HepG2 (cell line): ENCODE measurements at regions not wholly inside any gene's neighbourhood (a gene's known extent, or its start where the extent isn't known, plus 50 kb on each side); places are given as distances from the start of the nearest gene placed in this dataset.

Source experiments
- ATAC-seq: fragments of 200-7000 bp; cut with Tn5 transposase; 3 replicates; pipeline ENCODE4 v1.9.1; 2020; ENCODE audit warnings: mild to moderate bottlenecking, moderate library complexity
- BruUV-seq: library from RNA; stranded (reverse); fragments of 400-500 nt; replicated peaks from 2 replicates; lab custom pipeline; 2021; lab: Mats Ljungman, UMichigan
- CTCF ChIA-PET: fragments of 300-600 bp; formaldehyde crosslinking; extraction: SDS; loops from one replicate; lab custom pipeline; 2021; ENCODE audit warnings: low total read pairs, inconsistent platforms, low intra/inter-chr PET ratio; lab: Yijun Ruan, JAX
- POLR2A ChIA-PET: fragments of 350-600 bp; sonication (Branson Sonifier 250); formaldehyde crosslinking; loops from one replicate; lab custom pipeline; 2020; ENCODE audit warnings: antibody characterized with exemption, inconsistent platforms; lab: Yijun Ruan, JAX
- DNase-seq: peaks from one replicate; pipeline ENCODE4 v3.0.0-alpha.2; 2015; ENCODE audit warnings: low spot score
- FAIRE-seq: peaks from 3 replicates; lab custom pipeline; 2011; peaks lifted over from hg19 to GRCh38; lab: Jason Lieb, UNC
- H2AFZ ChIP-seq: one replicate; pipeline ENCODE4 v1.6.1; 2011; ENCODE audit warnings: low read length, inconsistent platforms
- H3K27ac ChIP-seq: fragments of 300-600 bp; 3 replicates; pipeline ENCODE4 v1.8.0; 2011; ENCODE audit warnings: mixed run types, mild to moderate bottlenecking, mixed read lengths, low read length, inconsistent platforms; ENCODE audit not compliant: insufficient read depth; ENCODE audit errors: extremely low read length
- H3K27me3 ChIP-seq, 2 experiments: fragments of 200-600 bp in 1 of 2; 2 replicates in 1 of 2; 3 replicates in 1 of 2; pipeline versions ENCODE4 v1.6.0 to v1.8.0; 2011; ENCODE audit warnings: low read length in 2 of 2, mild to moderate bottlenecking in 2 of 2, moderate library complexity in 2 of 2, inconsistent platforms in 1 of 2; ENCODE audit not compliant: insufficient read depth in 2 of 2, control insufficient read depth in 1 of 2
- H3K36me3 ChIP-seq, 2 experiments: fragments of 200-600 bp in 1 of 2; replicated peaks in 1 of 2; 2 replicates in 1 of 2; 3 replicates in 1 of 2; pipeline versions ENCODE4 v1.5.1 to v1.8.0; 2011; ENCODE audit warnings: low read length in 2 of 2, inconsistent platforms in 1 of 2; ENCODE audit not compliant: insufficient read depth in 2 of 2, control insufficient read depth in 1 of 2
- H3K4me1 ChIP-seq: 2 replicates; pipeline ENCODE4 v1.5.1; 2012; ENCODE audit warnings: low read length, inconsistent platforms; ENCODE audit not compliant: insufficient read depth
- H3K4me2 ChIP-seq: 2 replicates; pipeline ENCODE4 v1.6.0; 2011; ENCODE audit warnings: low read depth, low read length, inconsistent platforms
- H3K4me3 ChIP-seq, 3 experiments: fragments of 200-600 bp in 1 of 3; sonication (generic), shearing (Covaris generic) in 1 of 3; replicated peaks in 1 of 3; 2 replicates each; pipeline ENCODE4 v1.5.1; 2011 to 2016; ENCODE audit warnings: low read length in 3 of 3, inconsistent platforms in 2 of 3, low read depth in 2 of 3, mild to moderate bottlenecking in 2 of 3, control low read depth in 1 of 3, mixed read lengths in 1 of 3; ENCODE audit not compliant: insufficient read depth in 1 of 3
- H3K79me2 ChIP-seq: one replicate; pipeline ENCODE4 v1.6.1; 2011; ENCODE audit warnings: low read length, inconsistent platforms; ENCODE audit not compliant: insufficient read depth
- H3K9ac ChIP-seq: 2 replicates; pipeline ENCODE4 v1.6.0; 2011; ENCODE audit warnings: mild to moderate bottlenecking, low read depth, low read length, inconsistent platforms; ENCODE audit not compliant: insufficient read depth
- H3K9me3 ChIP-seq: 2 replicates; pipeline ENCODE4 v1.5.1; 2012; ENCODE audit warnings: mild to moderate bottlenecking, low read length
- H4K20me1 ChIP-seq: 2 replicates; pipeline ENCODE4 v1.6.0; 2011; ENCODE audit warnings: inconsistent platforms, mild to moderate bottlenecking, low read length, moderate library complexity; ENCODE audit not compliant: insufficient read depth
- BCL3 ChIP-seq: sonication (generic); formaldehyde crosslinking; IDR thresholded peaks from 2 replicates; pipeline ENCODE4 v1.5.1; 2020; ENCODE audit warnings: mild to moderate bottlenecking, missing genetic modification reagents, moderate library complexity
- GTF2F1 ChIP-seq: fragments of 150-350 bp; IDR thresholded peaks from 2 replicates; pipeline ENCODE4 v1.6.1; 2014; ENCODE audit warnings: low read length
- HNF4G ChIP-seq, 2 experiments: sonication (generic) in 1 of 2; formaldehyde crosslinking in 1 of 2; IDR thresholded peaks; 2 replicates each; pipeline versions ENCODE4 v1.4.0 to v1.6.1; 2011 to 2020; ENCODE audit warnings: borderline replicate concordance in 2 of 2, low read depth in 2 of 2, mild to moderate bottlenecking in 2 of 2, low read length in 1 of 2, missing genetic modification reagents in 1 of 2, moderate library complexity in 1 of 2
- HNRNPH1 ChIP-seq: fragments of 200-400 bp; formaldehyde crosslinking; optimal IDR thresholded peaks from 2 replicates; pipeline ENCODE3; 2017; ENCODE audit warnings: mild to moderate bottlenecking, low read depth, low read length
- IRF9 ChIP-seq: sonication (generic); formaldehyde crosslinking; IDR thresholded peaks from 2 replicates; pipeline ENCODE4 v1.8.0; 2022; ENCODE audit warnings: missing genetic modification reagents, mild to moderate bottlenecking, borderline replicate concordance
- KAT7 ChIP-seq: IDR thresholded peaks from 2 replicates; pipeline ENCODE4 v1.6.1; 2018; ENCODE audit warnings: borderline replicate concordance, missing compliant biosample characterization
- NFIC ChIP-seq: IDR thresholded peaks from 2 replicates; pipeline ENCODE4 v1.6.1; 2012; ENCODE audit warnings: mild to moderate bottlenecking, low read length, inconsistent platforms
- PAWR ChIP-seq: sonication (generic); formaldehyde crosslinking; IDR thresholded peaks from 2 replicates; pipeline ENCODE4 v1.4.0; 2020; ENCODE audit warnings: missing genetic modification reagents, mild to moderate bottlenecking, borderline replicate concordance
- RFX1 ChIP-seq: fragments of 450-650 bp; IDR thresholded peaks from 2 replicates; pipeline ENCODE4 v1.6.1; 2017
- ZFP37 ChIP-seq: sonication (generic); formaldehyde crosslinking; IDR thresholded peaks from 2 replicates; pipeline ENCODE4 v1.4.0; 2020; ENCODE audit warnings: missing genetic modification reagents, borderline replicate concordance
- ZKSCAN1 ChIP-seq: fragments of 150-350 bp; IDR thresholded peaks from 2 replicates; pipeline ENCODE4 v1.6.1; 2014; ENCODE audit warnings: low read length
- ZNF142 ChIP-seq: sonication (generic); formaldehyde crosslinking; IDR thresholded peaks from 2 replicates; pipeline ENCODE4 v1.4.0; 2020; ENCODE audit warnings: missing genetic modification reagents
- ZNF572 ChIP-seq: sonication (generic); formaldehyde crosslinking; IDR thresholded peaks from 2 replicates; pipeline ENCODE4 v1.5.1; 2020; ENCODE audit warnings: mild to moderate bottlenecking, missing genetic modification reagents
- ZNF790 ChIP-seq: sonication (generic); formaldehyde crosslinking; IDR thresholded peaks from 2 replicates; pipeline ENCODE4 v1.8.0; 2022; ENCODE audit warnings: missing genetic modification reagents, mild to moderate bottlenecking, borderline replicate concordance
- WGBS: methylation state at CpG from one replicate; pipeline ENCODE4 v1.1.6; 2017; ENCODE audit warnings: low lambda C conversion rate; 5-methylcytosine and 5-hydroxymethylcytosine counted together
- in situ Hi-C: cut with HindIII; loops from 2 replicates; pipeline ENCODE4 v1.10.0; 2017; ENCODE audit warnings: low pct_unique_long_range_greater_than_20kb; ENCODE audit not compliant: extremely low pct_ligation_motif_present
- intact Hi-C: fragments of 100-400 bp; cut with micrococcal nuclease; formaldehyde crosslinking; loops from one replicate; pipeline ENCODE4 v1.10.0; 2022; ENCODE audit not compliant: unreplicated experiment

GRCh38 chr5:91910655-91911054 lies 527.5 kb upstream of the ARRDC3 start (continued):
- TF ChIP-seq PAWR (CRISPR knock-in tag) (no peak), ZNF790 (no peak), RFX1 (no peak)
- TF ChIP-seq, all 625 proteins: peak for 0

GRCh38 chr5:91910247-91910646 lies 527.1 kb upstream of the ARRDC3 start:
- H4K20me1 ChIP-seq = no peaks in the 10 kb centered on the region
- no peak overlapping the region for H2AFZ ChIP-seq
- intact Hi-C loops (no loop called here), in situ Hi-C loops (no loop called here)
- 3% methylated on average over 2 of the region's 2 CpGs for WGBS
- ChIA-PET POLR2A (no interaction called here), CTCF (no interaction called here)
- BruUV-seq = no TSS peak
- no peaks in the 10 kb centered on the region for H3K27me3 ChIP-seq
- no peak for DNase-seq
- H3K9me3 ChIP-seq = no peaks in the 10 kb centered on the region
- H3K4me1 ChIP-seq = no peaks in the 10 kb centered on the region
- H3K9ac ChIP-seq = no peak overlapping the region
- FAIRE-seq = no peak
- no peak for ATAC-seq
- H3K27ac ChIP-seq = no peak overlapping the region
- H3K4me3 ChIP-seq = no peak overlapping the region
- no peaks in the 10 kb centered on the region for H3K79me2 ChIP-seq
- H3K36me3 ChIP-seq = no peaks in the 10 kb centered on the region
- H3K4me2 ChIP-seq = no peak overlapping the region
- TF ChIP-seq ZNF572 (CRISPR knock-in tag) (no peak), GTF2F1 (no peak), ZFP37 (CRISPR knock-in tag) (no peak), ZNF142 (CRISPR knock-in tag) (no peak), KAT7 (no peak), HNRNPH1 (no peak), HNF4G (IDR thresholded peaks at IDR 0.05; ENCODE audit: borderline replicate concordance, low read depth, low read length) (no peak), HNF4G (CRISPR knock-in tag; IDR thresholded peaks at IDR 0.05; ENCODE audit: borderline replicate concordance, low read depth) (no peak), IRF9 (no peak), BCL3 (CRISPR knock-in tag) (no peak), ZKSCAN1 (no peak), NFIC (no peak)
